Retina (tissue), 1 donor: ENCODE measurements at regions not wholly inside any gene's neighbourhood (a gene's known extent, or its start where the extent isn't known, plus 50 kb on each side); places are given as distances from the start of the nearest gene placed in this dataset.

Source experiments
- DNase-seq: peaks from one replicate; pipeline ENCODE4 v3.0.0-alpha.2; 2016

- no peak for DNase-seq
These were observed 135.0 kb downstream of the SP3 start for GRCh38 chr2:173830170-173830569.

- DNase-seq: no peak
These were observed 133.6 kb downstream of the SP3 start for GRCh38 chr2:173831312-173832229.

DNA sequence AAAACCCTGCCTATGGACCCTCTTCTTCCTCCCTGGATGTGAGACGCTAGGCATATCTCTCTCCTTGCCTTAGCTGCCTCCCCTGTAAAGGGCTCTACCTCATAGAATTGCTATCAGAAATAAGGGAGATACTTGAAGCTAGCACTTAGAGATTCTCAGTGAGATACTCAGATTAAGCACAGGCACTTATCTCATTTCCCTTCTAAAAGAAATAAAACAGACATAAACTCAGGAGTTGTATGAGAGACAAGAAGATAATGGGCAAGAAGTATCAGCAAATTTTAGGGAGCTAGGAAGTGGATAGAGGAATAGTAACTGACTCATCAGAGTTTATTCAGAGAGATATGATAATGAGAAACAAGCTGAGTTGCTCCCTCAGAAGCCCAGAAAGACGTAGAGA, 131.0 kb downstream of the SP3 start:
- no peak for DNase-seq

- DNase-seq: no peak
These were observed 129.4 kb downstream of the SP3 start for GRCh38 chr2:173835726-173836125.

- no peak for DNase-seq
These were observed 124.1 kb downstream of the SP3 start for GRCh38 chr2:173841110-173841509.

GRCh38 chr2:173843526-173843925, 121.6 kb downstream of the SP3 start:
- DNase-seq: no peak

- DNase-seq: no peak
These were observed 114.0 kb downstream of the SP3 start for GRCh38 chr2:173851141-173851641.

DNA sequence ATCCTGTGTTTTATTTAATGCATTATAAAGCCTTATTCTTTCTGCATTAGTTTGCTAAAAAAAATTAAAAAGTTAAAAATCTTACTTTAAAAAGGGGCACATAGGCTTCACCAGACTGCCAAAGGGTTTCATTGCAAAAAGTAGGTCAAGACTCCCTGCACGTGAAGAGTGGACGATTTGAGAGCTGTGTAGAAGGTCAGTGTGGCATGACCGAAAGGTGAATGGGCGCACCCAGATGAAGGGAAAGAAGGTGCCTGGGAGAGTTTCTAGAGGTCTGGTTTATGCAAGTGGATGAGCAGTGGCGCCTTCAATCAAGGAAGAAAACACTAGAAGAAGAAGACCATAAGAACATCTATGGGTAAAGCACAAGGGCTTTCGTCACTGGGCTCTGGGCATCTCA, 111.0 kb downstream of the SP3 start:
- no peak for DNase-seq

- DNase-seq: no peak
These were observed 110.3 kb downstream of the SP3 start for GRCh38 chr2:173854840-173855239.

- no peak for DNase-seq
These were observed 109.5 kb downstream of the SP3 start for GRCh38 chr2:173855661-173856060.
